ENCODE measurements at regions not wholly inside any gene's neighbourhood (a gene's known extent, or its start where the extent isn't known, plus 50 kb on each side); places are given as distances from the start of the nearest gene placed in this dataset.

DNA sequence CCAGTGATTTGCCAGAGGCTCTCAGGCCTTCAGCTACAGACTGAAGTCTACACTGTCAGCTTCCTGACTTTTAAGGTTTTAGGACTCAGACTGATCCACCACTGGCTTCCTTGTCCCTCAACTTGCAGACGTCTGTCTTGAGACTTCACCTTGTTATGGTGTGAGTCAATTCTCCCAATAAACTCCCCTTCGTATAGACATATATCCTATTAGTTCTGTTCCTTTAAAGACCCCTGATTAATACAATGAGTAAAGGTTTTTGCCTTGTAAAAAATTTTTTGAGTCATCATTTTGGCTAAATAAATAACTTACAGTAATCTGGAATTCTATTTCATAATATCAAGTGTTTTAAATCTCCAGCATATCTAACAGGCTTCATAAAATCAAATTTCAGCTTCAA, 956.3 kb upstream of the CDH6 start:
- Histone ChIP-seq H3K4me3 (ENCODE audit: low read depth in 2 of 2, low read length in 1 of 2) (no peak overlapping the region), H3F3A (replicated peaks; ENCODE audit: insufficient read depth) (no peaks in the 10 kb centered on the region), H3K9ac (no peak overlapping the region), H4K20me1 (ENCODE audit: insufficient read depth) (no peaks in the 10 kb centered on the region), H3K4me1 (ENCODE audit: control insufficient read depth in 1 of 2, insufficient read depth in 2 of 2, low read depth in 1 of 2, low read length in 1 of 2) (no peaks in the 10 kb centered on the region), H3K4me2 (no peak overlapping the region), H3K36me3 (replicated peaks in 1 of 2; ENCODE audit: control insufficient read depth in 1 of 2, insufficient read depth in 2 of 2, low read length in 1 of 2) (no peaks in the 10 kb centered on the region), H2AFZ (ENCODE audit: low read depth) (no peak overlapping the region), H3K9me2 (no peaks in the 10 kb centered on the region), H3K27ac (ENCODE audit: low read depth in 2 of 2, low read length in 1 of 2) (no peak overlapping the region), H3K9me3 (no peaks in the 10 kb centered on the region), H3K79me2 (ENCODE audit: insufficient read depth) (no peaks in the 10 kb centered on the region), H3K27me3 (ENCODE audit: insufficient read depth) (no peaks in the 10 kb centered on the region)
- no peak for TF ChIP-seq TAF1 (IDR thresholded peaks at IDR 0.05; ENCODE audit: borderline replicate concordance, low read depth, low read length)
- CTCF ChIA-PET: no interaction called here
- DNase-seq: no peak
- POLR2A ChIA-PET: no interaction called here
- 6% methylated on average over 2 of the region's 2 CpGs for WGBS (ENCODE audit: low lambda C conversion rate)

- Histone ChIP-seq H3K27ac (ENCODE audit: low read depth in 2 of 2, low read length in 1 of 2) (no peak overlapping the region), H3K27me3 (ENCODE audit: insufficient read depth) (no peaks in the 10 kb centered on the region), H3K79me2 (ENCODE audit: insufficient read depth) (no peaks in the 10 kb centered on the region), H3F3A (replicated peaks; ENCODE audit: insufficient read depth) (no peaks in the 10 kb centered on the region), H3K9me2 (no peaks in the 10 kb centered on the region), H3K4me2 (no peak overlapping the region), H3K4me1 (ENCODE audit: control insufficient read depth in 1 of 2, insufficient read depth in 2 of 2, low read depth in 1 of 2, low read length in 1 of 2) (no peaks in the 10 kb centered on the region), H4K20me1 (ENCODE audit: insufficient read depth) (no peaks in the 10 kb centered on the region), H3K36me3 (replicated peaks in 1 of 2; ENCODE audit: control insufficient read depth in 1 of 2, insufficient read depth in 2 of 2, low read length in 1 of 2) (no peaks in the 10 kb centered on the region), H2AFZ (ENCODE audit: low read depth) (no peak overlapping the region), H3K9me3 (no peaks in the 10 kb centered on the region), H3K4me3 (ENCODE audit: low read depth in 2 of 2, low read length in 1 of 2) (no peak overlapping the region), H3K9ac (no peak overlapping the region)
- no peak for TF ChIP-seq MXI1 (IDR thresholded peaks at IDR 0.05; ENCODE audit: low read depth, low read length)
- TF ChIP-seq MEF2A (IDR thresholded peaks at IDR 0.05; ENCODE audit: borderline replicate concordance, low read depth): no peak
- TF ChIP-seq NRF1 (IDR thresholded peaks at IDR 0.05; ENCODE audit: low read depth, low read length): no peak
- TF ChIP-seq TAF1 (IDR thresholded peaks at IDR 0.05; ENCODE audit: borderline replicate concordance, low read depth, low read length): no peak
- no peak for DNase-seq
- ChIA-PET CTCF (no interaction called here), POLR2A (no interaction called here)
Measured at GRCh38 chr5:30209755-30210154, 983.7 kb upstream of the CDH6 start.

GRCh38 chr5:30197662-30198061, 995.8 kb upstream of the CDH6 start:
- Histone ChIP-seq H3K27ac (ENCODE audit: low read depth in 2 of 2, low read length in 1 of 2) (no peak overlapping the region), H3F3A (replicated peaks; ENCODE audit: insufficient read depth) (no peaks in the 10 kb centered on the region), H3K9ac (no peak overlapping the region), H3K79me2 (ENCODE audit: insufficient read depth) (no peaks in the 10 kb centered on the region), H3K4me3 (ENCODE audit: low read depth in 2 of 2, low read length in 1 of 2) (no peak overlapping the region), H3K4me2 (no peak overlapping the region), H3K9me3 (no peaks in the 10 kb centered on the region), H2AFZ (ENCODE audit: low read depth) (no peak overlapping the region), H3K36me3 (replicated peaks in 1 of 2; ENCODE audit: control insufficient read depth in 1 of 2, insufficient read depth in 2 of 2, low read length in 1 of 2) (no peaks in the 10 kb centered on the region), H3K27me3 (ENCODE audit: insufficient read depth) (no peaks in the 10 kb centered on the region), H4K20me1 (ENCODE audit: insufficient read depth) (no peaks in the 10 kb centered on the region), H3K4me1 (ENCODE audit: control insufficient read depth in 1 of 2, insufficient read depth in 2 of 2, low read depth in 1 of 2, low read length in 1 of 2) (no peaks in the 10 kb centered on the region), H3K9me2 (no peaks in the 10 kb centered on the region)
- TF ChIP-seq, protein P1, sequence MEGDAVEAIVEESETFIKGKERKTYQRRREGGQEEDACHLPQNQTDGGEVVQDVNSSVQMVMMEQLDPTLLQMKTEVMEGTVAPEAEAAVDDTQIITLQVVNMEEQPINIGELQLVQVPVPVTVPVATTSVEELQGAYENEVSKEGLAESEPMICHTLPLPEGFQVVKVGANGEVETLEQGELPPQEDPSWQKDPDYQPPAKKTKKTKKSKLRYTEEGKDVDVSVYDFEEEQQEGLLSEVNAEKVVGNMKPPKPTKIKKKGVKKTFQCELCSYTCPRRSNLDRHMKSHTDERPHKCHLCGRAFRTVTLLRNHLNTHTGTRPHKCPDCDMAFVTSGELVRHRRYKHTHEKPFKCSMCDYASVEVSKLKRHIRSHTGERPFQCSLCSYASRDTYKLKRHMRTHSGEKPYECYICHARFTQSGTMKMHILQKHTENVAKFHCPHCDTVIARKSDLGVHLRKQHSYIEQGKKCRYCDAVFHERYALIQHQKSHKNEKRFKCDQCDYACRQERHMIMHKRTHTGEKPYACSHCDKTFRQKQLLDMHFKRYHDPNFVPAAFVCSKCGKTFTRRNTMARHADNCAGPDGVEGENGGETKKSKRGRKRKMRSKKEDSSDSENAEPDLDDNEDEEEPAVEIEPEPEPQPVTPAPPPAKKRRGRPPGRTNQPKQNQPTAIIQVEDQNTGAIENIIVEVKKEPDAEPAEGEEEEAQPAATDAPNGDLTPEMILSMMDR (IDR thresholded peaks at IDR 0.05): no peak
- TF ChIP-seq MAX (IDR thresholded peaks at IDR 0.05; ENCODE audit: low read depth) (no peak), JUND (IDR thresholded peaks at IDR 0.05) (no peak)
- CTCF ChIA-PET: no interaction called here
- no peak for DNase-seq
- POLR2A ChIA-PET: no interaction called here
- 19% methylated on average over 3 of the region's 3 CpGs for WGBS (ENCODE audit: low lambda C conversion rate)

Measured in SK-N-SH (cell line).